ENCODE measurements at regions not wholly inside any gene's neighbourhood (a gene's known extent, or its start where the extent isn't known, plus 50 kb on each side); places are given as distances from the start of the nearest gene placed in this dataset.

DNA sequence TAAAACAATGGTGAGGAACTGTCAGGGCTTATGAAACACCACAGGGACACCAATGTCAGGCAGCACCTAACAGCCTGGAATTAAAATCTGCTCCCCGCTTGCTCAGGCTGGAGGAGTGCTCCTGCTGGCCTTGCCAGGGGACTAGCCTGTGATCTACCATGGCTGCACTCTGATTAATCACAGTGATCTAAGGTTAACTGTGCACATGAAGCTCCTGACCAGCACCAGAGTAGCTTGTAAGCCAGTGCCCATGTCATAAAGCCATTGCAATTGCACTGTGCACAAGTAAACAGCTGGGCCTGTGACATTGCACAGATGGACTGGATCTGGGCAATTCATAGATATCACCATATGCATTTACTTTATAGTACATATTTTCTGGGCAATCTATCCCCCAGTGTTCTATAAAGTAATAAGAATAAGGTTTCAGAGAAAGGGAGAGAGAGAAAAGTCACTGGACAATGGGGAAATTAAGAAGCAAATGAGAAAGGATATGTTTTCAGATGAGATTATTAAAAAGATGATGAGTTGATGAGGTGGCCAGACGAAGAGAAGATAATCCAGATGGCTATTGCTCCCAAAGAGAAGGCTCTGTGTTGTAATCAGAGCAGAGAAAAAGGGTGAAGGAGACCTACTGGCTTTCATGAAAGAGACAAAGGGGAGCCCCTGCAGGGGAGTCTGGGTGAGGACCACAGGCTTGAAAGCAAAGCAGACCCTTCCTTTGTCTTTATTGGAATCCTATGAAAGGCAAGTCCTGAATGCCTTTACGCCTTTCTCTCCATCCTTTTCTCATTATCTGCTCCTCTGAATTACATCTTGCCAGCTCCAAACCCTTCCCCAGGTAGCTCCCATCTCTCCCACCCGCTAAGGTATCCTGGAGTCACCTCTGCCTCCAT is 145.8 kb downstream of the SLC38A6 start:
- no peak overlapping the region for H3K4me3 ChIP-seq
- no peaks in the 10 kb centered on the region for H3K27me3 ChIP-seq
- peak overlapping the region; percentile 93 for H3K27ac ChIP-seq
- H3K4me1 ChIP-seq (ENCODE audit: low read depth), result peaks cover 62% of the 10 kb centered on the region
- no peaks in the 10 kb centered on the region for H3K36me3 ChIP-seq
- TF ChIP-seq, protein P1, sequence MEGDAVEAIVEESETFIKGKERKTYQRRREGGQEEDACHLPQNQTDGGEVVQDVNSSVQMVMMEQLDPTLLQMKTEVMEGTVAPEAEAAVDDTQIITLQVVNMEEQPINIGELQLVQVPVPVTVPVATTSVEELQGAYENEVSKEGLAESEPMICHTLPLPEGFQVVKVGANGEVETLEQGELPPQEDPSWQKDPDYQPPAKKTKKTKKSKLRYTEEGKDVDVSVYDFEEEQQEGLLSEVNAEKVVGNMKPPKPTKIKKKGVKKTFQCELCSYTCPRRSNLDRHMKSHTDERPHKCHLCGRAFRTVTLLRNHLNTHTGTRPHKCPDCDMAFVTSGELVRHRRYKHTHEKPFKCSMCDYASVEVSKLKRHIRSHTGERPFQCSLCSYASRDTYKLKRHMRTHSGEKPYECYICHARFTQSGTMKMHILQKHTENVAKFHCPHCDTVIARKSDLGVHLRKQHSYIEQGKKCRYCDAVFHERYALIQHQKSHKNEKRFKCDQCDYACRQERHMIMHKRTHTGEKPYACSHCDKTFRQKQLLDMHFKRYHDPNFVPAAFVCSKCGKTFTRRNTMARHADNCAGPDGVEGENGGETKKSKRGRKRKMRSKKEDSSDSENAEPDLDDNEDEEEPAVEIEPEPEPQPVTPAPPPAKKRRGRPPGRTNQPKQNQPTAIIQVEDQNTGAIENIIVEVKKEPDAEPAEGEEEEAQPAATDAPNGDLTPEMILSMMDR (IDR thresholded peaks at IDR 0.05; ENCODE audit: low read depth, low read length), result no peak
- DNase-seq (ENCODE audit: low read depth in 1 of 2, low spot score in 1 of 2), result no peak
- H3K9me3 ChIP-seq (ENCODE audit: low read depth), result no peaks in the 10 kb centered on the region

DNA sequence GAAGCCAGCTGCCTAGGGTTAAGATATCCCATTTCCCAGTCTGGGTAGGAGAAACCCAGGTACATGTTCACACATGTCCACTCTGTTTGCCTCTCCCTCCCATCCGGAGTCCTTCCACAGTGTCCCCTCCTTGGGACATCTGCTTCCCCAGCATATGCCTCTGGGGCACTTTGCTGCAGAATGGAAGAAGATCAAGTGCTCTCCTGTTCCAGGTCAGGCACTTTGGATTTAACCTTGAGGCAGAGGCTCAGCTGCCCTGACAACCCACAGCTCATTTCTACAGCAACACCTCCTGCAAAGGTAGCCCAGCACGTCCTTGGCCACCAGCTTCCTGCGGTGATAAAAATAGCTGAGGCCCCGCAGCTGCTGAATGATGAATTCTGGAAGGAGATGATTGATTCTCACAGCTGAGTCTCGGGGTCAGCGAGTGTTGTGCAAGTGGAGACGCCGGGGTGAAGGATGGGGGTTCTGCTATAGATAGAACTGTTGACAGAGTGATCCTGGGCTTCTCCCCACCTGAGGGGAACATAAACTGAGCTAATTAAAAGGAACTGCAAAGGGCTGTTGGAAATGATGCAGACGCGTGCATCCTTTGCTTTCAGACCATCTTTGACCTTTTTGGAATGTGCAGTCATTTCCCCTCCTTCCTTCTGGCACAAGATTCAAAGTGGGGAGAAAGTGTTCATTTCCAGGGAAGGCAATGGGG is 145.0 kb downstream of the SLC38A6 start:
- Histone ChIP-seq H3K27ac (peak overlapping the region; percentile 93), H3K4me3 (no peak overlapping the region), H3K4me1 (ENCODE audit: low read depth) (peaks cover 55% of the 10 kb centered on the region), H3K36me3 (no peaks in the 10 kb centered on the region), H3K9me3 (ENCODE audit: low read depth) (no peaks in the 10 kb centered on the region), H3K27me3 (no peaks in the 10 kb centered on the region)
- TF ChIP-seq, protein P1 (IDR thresholded peaks at IDR 0.05; ENCODE audit: low read depth, low read length), result no peak
- DNase-seq (ENCODE audit: low read depth in 1 of 2, low spot score in 1 of 2), result peak in 1 of 2 donors; percentile 69

DNA sequence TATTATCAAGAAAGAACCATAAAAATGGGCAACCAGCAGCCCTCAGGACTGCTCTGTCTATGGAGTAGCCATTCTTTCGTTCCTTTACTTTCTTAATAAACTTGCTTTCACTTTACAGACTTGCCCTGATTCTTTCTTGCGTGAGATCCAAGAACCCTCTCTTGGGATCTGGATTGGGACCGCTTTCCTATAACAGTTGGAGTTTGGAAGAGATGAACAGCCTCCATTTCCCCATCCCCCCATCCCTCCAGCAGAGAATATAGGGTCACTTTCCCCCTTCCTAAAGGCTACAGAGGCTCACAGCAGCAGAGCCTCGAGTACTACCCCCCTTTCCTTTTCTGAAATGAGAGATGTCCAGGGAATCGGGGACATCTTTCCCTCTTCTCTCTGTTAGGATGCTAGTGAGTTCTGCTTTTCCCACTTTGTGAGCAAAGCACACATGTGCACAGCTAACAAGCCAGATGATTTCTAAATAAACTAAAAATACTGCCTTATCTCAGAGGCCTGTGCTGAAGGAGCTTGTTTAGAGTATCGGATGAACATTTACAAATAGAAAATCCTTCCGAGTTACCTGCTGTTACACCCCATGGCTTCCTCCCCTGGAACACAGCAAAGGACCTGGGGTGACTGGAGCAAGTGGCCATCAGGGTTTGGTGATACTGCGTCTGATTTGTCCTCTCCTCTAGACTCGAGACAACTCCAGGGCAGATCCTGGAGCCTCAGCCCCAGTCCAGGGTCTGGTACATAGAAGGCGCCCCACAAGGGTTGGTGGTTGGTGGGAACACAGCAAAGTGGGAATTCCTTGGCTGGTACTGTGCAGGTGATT is 144.2 kb downstream of the SLC38A6 start:
- Histone ChIP-seq H3K27ac (peak overlapping the region; percentile 93), H3K4me1 (ENCODE audit: low read depth) (peaks cover 55% of the 10 kb centered on the region), H3K36me3 (no peaks in the 10 kb centered on the region), H3K9me3 (ENCODE audit: low read depth) (no peaks in the 10 kb centered on the region), H3K4me3 (no peak overlapping the region), H3K27me3 (no peaks in the 10 kb centered on the region)
- DNase-seq (ENCODE audit: low read depth in 1 of 2, low spot score in 1 of 2), result no peak
- TF ChIP-seq, protein P1 (IDR thresholded peaks at IDR 0.05; ENCODE audit: low read depth, low read length), result no peak

DNA sequence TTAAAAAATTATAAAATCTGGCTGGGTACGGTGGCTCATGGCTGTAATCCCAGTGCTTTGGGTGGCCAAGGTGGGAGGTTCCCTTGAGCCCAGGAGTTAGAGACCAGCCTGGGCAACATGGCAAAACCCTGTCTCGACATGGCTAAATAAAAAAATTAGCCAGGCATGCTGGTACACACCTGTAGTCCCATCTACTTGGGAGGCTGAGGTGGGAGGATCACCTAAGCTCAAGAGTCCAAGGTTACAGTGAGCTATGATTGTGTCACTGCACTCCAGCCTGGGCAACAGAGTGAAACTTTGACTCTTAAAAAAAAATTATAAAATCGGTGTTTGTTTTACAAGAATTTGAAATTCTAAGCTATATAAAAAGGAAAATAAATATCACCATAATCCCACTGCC is 141.8 kb downstream of the SLC38A6 start:
- Histone ChIP-seq H3K36me3 (no peaks in the 10 kb centered on the region), H3K27me3 (no peaks in the 10 kb centered on the region), H3K9me3 (ENCODE audit: low read depth) (no peaks in the 10 kb centered on the region), H3K4me1 (ENCODE audit: low read depth) (peaks cover 43% of the 10 kb centered on the region), H3K27ac (no peak overlapping the region), H3K4me3 (no peak overlapping the region)
- DNase-seq (ENCODE audit: low read depth in 1 of 2, low spot score in 1 of 2), result no peak
- TF ChIP-seq, protein P1 (IDR thresholded peaks at IDR 0.05; ENCODE audit: low read depth, low read length), result no peak

DNA sequence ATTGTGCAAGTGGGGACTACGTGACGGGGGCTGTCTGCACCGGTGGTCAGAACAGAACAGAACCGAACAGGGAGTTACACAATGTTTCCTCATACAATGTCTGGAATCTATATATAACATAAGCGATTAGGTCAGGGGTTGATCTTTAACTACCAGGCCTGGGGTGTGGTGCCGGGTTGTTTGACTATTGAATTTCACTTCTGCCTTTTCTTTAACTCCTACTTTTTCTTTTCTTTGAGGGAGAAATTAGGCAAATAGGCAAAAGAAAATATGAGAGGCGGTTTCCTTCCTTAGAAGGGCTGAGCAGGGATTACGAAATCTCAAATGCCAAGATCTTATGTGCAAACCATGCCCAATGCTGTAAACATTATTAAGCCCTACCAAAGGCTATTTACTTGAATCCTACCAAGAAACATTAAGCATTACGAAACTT is 140.3 kb downstream of the SLC38A6 start:
- no peak for DNase-seq (ENCODE audit: low read depth in 1 of 2, low spot score in 1 of 2)
- H3K27ac ChIP-seq, result no peak overlapping the region
- no peaks in the 10 kb centered on the region for H3K27me3 ChIP-seq
- peaks cover 30% of the 10 kb centered on the region for H3K4me1 ChIP-seq (ENCODE audit: low read depth)
- no peaks in the 10 kb centered on the region for H3K9me3 ChIP-seq (ENCODE audit: low read depth)
- H3K36me3 ChIP-seq, result no peaks in the 10 kb centered on the region
- TF ChIP-seq, protein P1 (IDR thresholded peaks at IDR 0.05; ENCODE audit: low read depth, low read length), result no peak
- H3K4me3 ChIP-seq, result no peak overlapping the region

Measured in cardiac muscle cell (in vitro differentiated cells and primary cell).